Esophagus muscularis mucosa (tissue), 4 donors: ENCODE measurements at regions not wholly inside any gene's neighbourhood (a gene's known extent, or its start where the extent isn't known, plus 50 kb on each side); places are given as distances from the start of the nearest gene placed in this dataset.

Experiments used
- CTCF ChIP-seq, 3 experiments: fragments of 200-600 bp in 2 of 3; fragments of 450-650 bp in 1 of 3; sonication (generic) in 2 of 3; IDR thresholded peaks; one replicate each; pipeline ENCODE4 v1.5.1; 2017 to 2019; ENCODE audit warnings: antibody characterized with exemption in 3 of 3, mild to moderate bottlenecking in 2 of 3, moderate library complexity in 1 of 3
- EP300 ChIP-seq: sonication (generic); formaldehyde crosslinking; IDR thresholded peaks from one replicate; pipeline ENCODE4 v1.6.1; 2017; ENCODE audit warnings: antibody characterized with exemption
- POLR2A ChIP-seq: fragments of 450-650 bp; IDR thresholded peaks from one replicate; pipeline ENCODE4 v1.6.1; 2017; ENCODE audit warnings: antibody characterized with exemption, moderate library complexity, mild to moderate bottlenecking, low read depth

- TF ChIP-seq CTCF (IDR thresholded peaks at IDR 0.05) (no peak), EP300 (no peak), POLR2A (no peak)
Measured at GRCh38 chr11:37468344-37468743, 870.3 kb upstream of the RAG2 start.
